HepG2 (cell line): ENCODE measurements at regions not wholly inside any gene's neighbourhood (a gene's known extent, or its start where the extent isn't known, plus 50 kb on each side); places are given as distances from the start of the nearest gene placed in this dataset.

Experiments used
- ELF4 ChIP-seq: sonication (generic); formaldehyde crosslinking; IDR thresholded peaks from 2 replicates; pipeline ENCODE4 v1.5.0; 2020; ENCODE audit warnings: missing genetic modification reagents, mild to moderate bottlenecking, moderate library complexity, borderline replicate concordance
- GABPA ChIP-seq, 2 experiments: IDR thresholded peaks; 2 replicates each; pipeline ENCODE4 v1.6.1; 2011 to 2016; ENCODE audit warnings: low read depth in 2 of 2, low read length in 1 of 2, missing biosample characterization in 1 of 2, missing genetic modification characterization in 1 of 2
- HNRNPL ChIP-seq: fragments of 200-400 bp; formaldehyde crosslinking; IDR thresholded peaks from 2 replicates; pipeline ENCODE4 v1.6.1; 2017; ENCODE audit warnings: mild to moderate bottlenecking, low read depth, low read length
- KIAA2018 ChIP-seq: sonication (generic); formaldehyde crosslinking; IDR thresholded peaks from 2 replicates; pipeline ENCODE4 v1.5.0; 2020; ENCODE audit warnings: mild to moderate bottlenecking, missing genetic modification reagents, borderline replicate concordance
- MIER3 ChIP-seq: IDR thresholded peaks from 2 replicates; pipeline ENCODE4 v1.6.1; 2016; ENCODE audit warnings: missing compliant biosample characterization, borderline replicate concordance
- PAF1 ChIP-seq: IDR thresholded peaks from 2 replicates; pipeline ENCODE4 v1.6.1; 2016; ENCODE audit warnings: missing genetic modification reagents, missing compliant biosample characterization
- ZGPAT ChIP-seq: IDR thresholded peaks from 2 replicates; pipeline ENCODE4 v1.6.1; 2016; ENCODE audit warnings: mild to moderate bottlenecking
- ZNF549 ChIP-seq: sonication (generic); formaldehyde crosslinking; IDR thresholded peaks from 2 replicates; pipeline ENCODE4 v1.5.0; 2020; ENCODE audit warnings: missing genetic modification reagents
- ZZZ3 ChIP-seq: sonication (generic); formaldehyde crosslinking; IDR thresholded peaks from 2 replicates; pipeline ENCODE4 v1.4.0; 2020; ENCODE audit warnings: missing genetic modification reagents, mild to moderate bottlenecking, borderline replicate concordance
- TF ChIP-seq, protein P1 (sequence below): sonication (generic); IDR thresholded peaks from 2 replicates; pipeline ENCODE4 v1.6.1; 2016; ENCODE audit warnings: low read depth, borderline replicate concordance
- TF ChIP-seq, protein P2 (sequence below): sonication (generic); formaldehyde crosslinking; IDR thresholded peaks from 2 replicates; pipeline ENCODE4 v1.4.0; 2020; ENCODE audit warnings: missing genetic modification reagents, borderline replicate concordance
- TF ChIP-seq, protein P3 (sequence below): sonication (generic); formaldehyde crosslinking; IDR thresholded peaks from 2 replicates; pipeline ENCODE4 v1.4.0; 2020; ENCODE audit warnings: mild to moderate bottlenecking, missing genetic modification reagents

- no peak for TF ChIP-seq KIAA2018
- TF ChIP-seq MIER3 = no peak
- no peak for TF ChIP-seq GABPA (IDR thresholded peaks at IDR 0.05; ENCODE audit: low read depth, low read length)
- peak; percentile 36 for TF ChIP-seq GABPA (CRISPR knock-in tag; IDR thresholded peaks at IDR 0.05; ENCODE audit: low read depth)
- TF ChIP-seq ZGPAT (CRISPR knock-in tag) = 0 out of 2 replicates have a peak, but pooled peaks have one; percentile 4
- TF ChIP-seq, protein P1, sequence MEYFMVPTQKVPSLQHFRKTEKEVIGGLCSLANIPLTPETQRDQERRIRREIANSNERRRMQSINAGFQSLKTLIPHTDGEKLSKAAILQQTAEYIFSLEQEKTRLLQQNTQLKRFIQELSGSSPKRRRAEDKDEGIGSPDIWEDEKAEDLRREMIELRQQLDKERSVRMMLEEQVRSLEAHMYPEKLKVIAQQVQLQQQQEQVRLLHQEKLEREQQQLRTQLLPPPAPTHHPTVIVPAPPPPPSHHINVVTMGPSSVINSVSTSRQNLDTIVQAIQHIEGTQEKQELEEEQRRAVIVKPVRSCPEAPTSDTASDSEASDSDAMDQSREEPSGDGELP = no peak
- TF ChIP-seq, protein P2, sequence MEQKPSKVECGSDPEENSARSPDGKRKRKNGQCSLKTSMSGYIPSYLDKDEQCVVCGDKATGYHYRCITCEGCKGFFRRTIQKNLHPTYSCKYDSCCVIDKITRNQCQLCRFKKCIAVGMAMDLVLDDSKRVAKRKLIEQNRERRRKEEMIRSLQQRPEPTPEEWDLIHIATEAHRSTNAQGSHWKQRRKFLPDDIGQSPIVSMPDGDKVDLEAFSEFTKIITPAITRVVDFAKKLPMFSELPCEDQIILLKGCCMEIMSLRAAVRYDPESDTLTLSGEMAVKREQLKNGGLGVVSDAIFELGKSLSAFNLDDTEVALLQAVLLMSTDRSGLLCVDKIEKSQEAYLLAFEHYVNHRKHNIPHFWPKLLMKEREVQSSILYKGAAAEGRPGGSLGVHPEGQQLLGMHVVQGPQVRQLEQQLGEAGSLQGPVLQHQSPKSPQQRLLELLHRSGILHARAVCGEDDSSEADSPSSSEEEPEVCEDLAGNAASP (CRISPR knock-in tag) = no peak
- no peak for TF ChIP-seq PAF1 (CRISPR knock-in tag)
- TF ChIP-seq ZZZ3 (CRISPR knock-in tag) = 0 out of 2 replicates have a peak, but pooled peaks have one; percentile 61
- TF ChIP-seq, protein P3, sequence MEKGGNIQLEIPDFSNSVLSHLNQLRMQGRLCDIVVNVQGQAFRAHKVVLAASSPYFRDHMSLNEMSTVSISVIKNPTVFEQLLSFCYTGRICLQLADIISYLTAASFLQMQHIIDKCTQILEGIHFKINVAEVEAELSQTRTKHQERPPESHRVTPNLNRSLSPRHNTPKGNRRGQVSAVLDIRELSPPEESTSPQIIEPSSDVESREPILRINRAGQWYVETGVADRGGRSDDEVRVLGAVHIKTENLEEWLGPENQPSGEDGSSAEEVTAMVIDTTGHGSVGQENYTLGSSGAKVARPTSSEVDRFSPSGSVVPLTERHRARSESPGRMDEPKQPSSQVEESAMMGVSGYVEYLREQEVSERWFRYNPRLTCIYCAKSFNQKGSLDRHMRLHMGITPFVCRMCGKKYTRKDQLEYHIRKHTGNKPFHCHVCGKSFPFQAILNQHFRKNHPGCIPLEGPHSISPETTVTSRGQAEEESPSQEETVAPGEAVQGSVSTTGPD (CRISPR knock-in tag) = no peak
- TF ChIP-seq ZNF549 = no peak
- TF ChIP-seq HNRNPL = 0 out of 2 replicates have a peak, but pooled peaks have one; percentile 19
- peak; percentile 34; the same call in 1 of the 2 replicates for TF ChIP-seq ELF4 (CRISPR knock-in tag)
Measured at GRCh38 chr12:132428936-132429601, 60.9 kb upstream of the FBRSL1 start (continued).
